ENCODE measurements at regions not wholly inside any gene's neighbourhood (a gene's known extent, or its start where the extent isn't known, plus 50 kb on each side); places are given as distances from the start of the nearest gene placed in this dataset.

GRCh38 chrX:8314881-8315280 lies 143.8 kb upstream of the VCX2 start:
- no peaks in the 10 kb centered on the region for H3K27me3 ChIP-seq (ENCODE audit: control insufficient read depth, insufficient read depth, low read length)
- no peak for TF ChIP-seq CTCF (IDR thresholded peaks at IDR 0.05)
- no peak overlapping the region for H3K4me3 ChIP-seq (ENCODE audit: low read length)
- H3K9me3 ChIP-seq (ENCODE audit: control insufficient read depth, insufficient read depth, low read length), result no peaks in the 10 kb centered on the region
- no peak for DNase-seq
- Mint-ChIP-seq H3K27ac (no peak overlapping the region), H3K27me3 (ENCODE audit: low read depth in 2 of 2) (no peaks in the 10 kb centered on the region), H3K36me3 (no peaks in the 10 kb centered on the region), H3K9me3 (peaks cover 14% of the 10 kb centered on the region in 2 donors), H3K4me1 (no peaks in the 10 kb centered on the region), H3K4me3 (no peak overlapping the region)
- H3K4me1 ChIP-seq (ENCODE audit: control insufficient read depth, insufficient read depth, low read length), result no peaks in the 10 kb centered on the region
- ATAC-seq, result no peak
- WGBS (ENCODE audit: insufficient coverage), result 85% methylated on average over 4 of the region's 4 CpGs
- H3K27ac ChIP-seq (ENCODE audit: low read length), result no peak overlapping the region
- H3K36me3 ChIP-seq (ENCODE audit: control insufficient read depth, insufficient read depth, low read length), result no peaks in the 10 kb centered on the region
- intact Hi-C loops (cut with micrococcal nuclease), result no loop called here

- Histone ChIP-seq H3K4me3 (ENCODE audit: low read length) (no peak overlapping the region), H3K27ac (ENCODE audit: low read length) (no peak overlapping the region), H3K36me3 (ENCODE audit: control insufficient read depth, insufficient read depth, low read length) (no peaks in the 10 kb centered on the region), H3K9me3 (ENCODE audit: control insufficient read depth, insufficient read depth, low read length) (no peaks in the 10 kb centered on the region), H3K27me3 (ENCODE audit: control insufficient read depth, insufficient read depth, low read length) (no peaks in the 10 kb centered on the region), H3K4me1 (ENCODE audit: control insufficient read depth, insufficient read depth, low read length) (no peaks in the 10 kb centered on the region)
- intact Hi-C loops (cut with micrococcal nuclease), result no loop called here
- Mint-ChIP-seq H3K27me3 (ENCODE audit: low read depth in 2 of 2) (no peaks in the 10 kb centered on the region), H3K27ac (no peak overlapping the region), H3K4me3 (no peak overlapping the region), H3K9me3 (peaks cover 8 to 16% of the 10 kb centered on the region in 2 donors), H3K36me3 (no peaks in the 10 kb centered on the region), H3K4me1 (no peaks in the 10 kb centered on the region)
- TF ChIP-seq CTCF (IDR thresholded peaks at IDR 0.05), result no peak
- no peak for DNase-seq
- WGBS (ENCODE audit: insufficient coverage), result 84% methylated on average over 7 of the region's 7 CpGs
- ATAC-seq, result no peak
Measured at GRCh38 chrX:8319359-8319758, 145.3 kb upstream of the VCX3B start.

GRCh38 chrX:8323356-8323755 lies 141.3 kb upstream of the VCX3B start:
- Mint-ChIP-seq H3K4me1 (no peaks in the 10 kb centered on the region), H3K9me3 (peaks cover 3 to 11% of the 10 kb centered on the region in 2 donors), H3K36me3 (no peaks in the 10 kb centered on the region), H3K4me3 (no peak overlapping the region), H3K27ac (no peak overlapping the region), H3K27me3 (ENCODE audit: low read depth in 2 of 2) (no peaks in the 10 kb centered on the region)
- Histone ChIP-seq H3K9me3 (ENCODE audit: control insufficient read depth, insufficient read depth, low read length) (no peaks in the 10 kb centered on the region), H3K27ac (ENCODE audit: low read length) (no peak overlapping the region), H3K4me3 (ENCODE audit: low read length) (no peak overlapping the region), H3K27me3 (ENCODE audit: control insufficient read depth, insufficient read depth, low read length) (no peaks in the 10 kb centered on the region), H3K36me3 (ENCODE audit: control insufficient read depth, insufficient read depth, low read length) (no peaks in the 10 kb centered on the region), H3K4me1 (ENCODE audit: control insufficient read depth, insufficient read depth, low read length) (no peaks in the 10 kb centered on the region)
- DNase-seq (no peak), ATAC-seq (no peak)
- 84% methylated on average over 4 of the region's 4 CpGs for WGBS (ENCODE audit: insufficient coverage)
- intact Hi-C loops (cut with micrococcal nuclease), result no loop called here
- no peak for TF ChIP-seq CTCF (IDR thresholded peaks at IDR 0.05)

GRCh38 chrX:8341814-8342590 lies 122.6 kb upstream of the VCX3B start:
- Mint-ChIP-seq H3K4me1 (no peaks in the 10 kb centered on the region), H3K27ac (no peak overlapping the region), H3K27me3 (ENCODE audit: low read depth in 2 of 2) (no peaks in the 10 kb centered on the region), H3K36me3 (peaks cover 6% of the 10 kb centered on the region), H3K4me3 (no peak overlapping the region), H3K9me3 (peaks cover 11 to 12% of the 10 kb centered on the region in 2 donors)
- no peak overlapping the region for H3K4me3 ChIP-seq (ENCODE audit: low read length)
- no peaks in the 10 kb centered on the region for H3K36me3 ChIP-seq (ENCODE audit: control insufficient read depth, insufficient read depth, low read length)
- H3K27ac ChIP-seq (ENCODE audit: low read length), result no peak overlapping the region
- intact Hi-C loops (cut with micrococcal nuclease), result no loop called here
- H3K9me3 ChIP-seq (ENCODE audit: control insufficient read depth, insufficient read depth, low read length), result no peaks in the 10 kb centered on the region
- H3K4me1 ChIP-seq (ENCODE audit: control insufficient read depth, insufficient read depth, low read length), result no peaks in the 10 kb centered on the region
- ATAC-seq (no peak), DNase-seq (no peak)
- no peaks in the 10 kb centered on the region for H3K27me3 ChIP-seq (ENCODE audit: control insufficient read depth, insufficient read depth, low read length)
- no peak for TF ChIP-seq CTCF (IDR thresholded peaks at IDR 0.05)
- WGBS (ENCODE audit: insufficient coverage), result 82% methylated on average over 5 of the region's 7 CpGs
